Neural cell (in vitro differentiated cells): ENCODE measurements at regions not wholly inside any gene's neighbourhood (a gene's known extent, or its start where the extent isn't known, plus 50 kb on each side); places are given as distances from the start of the nearest gene placed in this dataset.

Experiments
- H2AFZ ChIP-seq: fragments of 200-600, 300-800 bp; sonication (generic), shearing (Covaris generic); 2 replicates; pipeline ENCODE4 v1.6.0; 2014; ENCODE audit warnings: low read depth, mild to moderate bottlenecking, antibody characterized with exemption, low read length, moderate library complexity
- H3F3A ChIP-seq: fragments of 200-600 bp; shearing (Covaris generic); 2 replicates; pipeline ENCODE4 v1.6.1; 2016; ENCODE audit warnings: mild to moderate bottlenecking, moderate library complexity, mixed read lengths, antibody characterized with exemption, low read length; ENCODE audit not compliant: insufficient read depth, poor library complexity, severe bottlenecking
- H3K27ac ChIP-seq: fragments of 200-600, 300-800 bp; sonication (generic), shearing (Covaris generic); 2 replicates; pipeline ENCODE4 v1.5.1; 2014; ENCODE audit warnings: mild to moderate bottlenecking, low read length, moderate library complexity
- H3K27me3 ChIP-seq: fragments of 300-800, 200-600 bp; sonication (generic), shearing (Covaris generic); 2 replicates; pipeline ENCODE4 v1.6.0; 2014; ENCODE audit warnings: mild to moderate bottlenecking, low read depth, low read length, moderate library complexity; ENCODE audit not compliant: insufficient read depth
- H3K36me3 ChIP-seq: fragments of 300-800, 200-600 bp; sonication (generic), shearing (Covaris generic); 2 replicates; pipeline ENCODE4 v1.5.1; 2014; ENCODE audit warnings: mild to moderate bottlenecking, antibody characterized with exemption, low read length, moderate library complexity; ENCODE audit not compliant: insufficient read depth
- H3K4me2 ChIP-seq: fragments of 300-800, 200-600 bp; sonication (generic), shearing (Covaris generic); 2 replicates; pipeline ENCODE4 v1.6.0; 2014; ENCODE audit warnings: mild to moderate bottlenecking, low read length
- H3K4me3 ChIP-seq: fragments of 300-800, 200-600 bp; sonication (generic), shearing (Covaris generic); 2 replicates; pipeline ENCODE4 v1.5.1; 2014; ENCODE audit warnings: mild to moderate bottlenecking, low read length, moderate library complexity
- H3K79me2 ChIP-seq: fragments of 200-600 bp; shearing (Covaris generic); replicated peaks from 2 replicates; pipeline ENCODE4 v1.6.0; 2014; ENCODE audit warnings: mild to moderate bottlenecking, low read length, moderate library complexity; ENCODE audit not compliant: insufficient read depth
- H3K9ac ChIP-seq: fragments of 300-800, 200-600 bp; sonication (generic), shearing (Covaris generic); 2 replicates; pipeline ENCODE4 v1.6.1; 2016; ENCODE audit warnings: mild to moderate bottlenecking, low read length, mixed read lengths
- H3K9me2 ChIP-seq: fragments of 200-600 bp; shearing (Covaris generic); 2 replicates; pipeline ENCODE4 v1.6.1; 2016; ENCODE audit warnings: mild to moderate bottlenecking, low read length, mixed read lengths; ENCODE audit not compliant: insufficient read depth
- H3K9me3 ChIP-seq: fragments of 200-600, 300-800 bp; sonication (generic), shearing (Covaris generic); 2 replicates; pipeline ENCODE4 v1.6.1; 2016; ENCODE audit warnings: mild to moderate bottlenecking, mixed run types, low read length, moderate library complexity, mixed read lengths
- H4K20me1 ChIP-seq: fragments of 200-600 bp; shearing (Covaris generic); 2 replicates; pipeline ENCODE4 v1.6.1; 2016; ENCODE audit warnings: mild to moderate bottlenecking, mixed run types; ENCODE audit not compliant: insufficient read depth
- EP300 ChIP-seq: fragments of 450-650 bp; conservative IDR thresholded peaks from 2 replicates; pipeline ENCODE4 v1.6.1; 2014; ENCODE audit warnings: antibody characterized with exemption, mild to moderate bottlenecking, moderate library complexity; ENCODE audit not compliant: poor library complexity, severe bottlenecking
- EZH2 ChIP-seq: fragments of 200-600, 300-800 bp; shearing (Covaris generic), sonication (generic); IDR thresholded peaks from 2 replicates; pipeline ENCODE4 v1.6.1; 2014; ENCODE audit warnings: antibody characterized with exemption, low read length, borderline replicate concordance, mild to moderate bottlenecking; ENCODE audit not compliant: insufficient read depth, poor library complexity, severe bottlenecking
- MXI1 ChIP-seq: fragments of 450-650 bp; conservative IDR thresholded peaks from 2 replicates; pipeline ENCODE4 v1.6.1; 2014; ENCODE audit warnings: antibody characterized with exemption, mild to moderate bottlenecking; ENCODE audit not compliant: poor library complexity, severe bottlenecking
- POLR2AphosphoS5 ChIP-seq: IDR thresholded peaks from 2 replicates; pipeline ENCODE4 v1.6.1; 2012
- RAD21 ChIP-seq: fragments of 450-650 bp; conservative IDR thresholded peaks from 2 replicates; pipeline ENCODE4 v1.6.1; 2014; ENCODE audit warnings: antibody characterized with exemption, mild to moderate bottlenecking, moderate library complexity
- SMC3 ChIP-seq: fragments of 450-650 bp; conservative IDR thresholded peaks from 2 replicates; pipeline ENCODE4 v1.6.1; 2014; ENCODE audit warnings: antibody characterized with exemption, mild to moderate bottlenecking, moderate library complexity; ENCODE audit not compliant: poor library complexity
- TAF1 ChIP-seq: IDR thresholded peaks from 2 replicates; pipeline ENCODE4 v1.6.1; 2012; ENCODE audit warnings: low read depth
- TF ChIP-seq, protein P1 (sequence below): fragments of 450-650 bp; IDR thresholded peaks from 2 replicates; pipeline ENCODE4 v1.5.1; 2014; ENCODE audit warnings: antibody characterized with exemption, mild to moderate bottlenecking, moderate library complexity; ENCODE audit not compliant: poor library complexity, severe bottlenecking
- TF ChIP-seq, protein P2 (sequence below): IDR thresholded peaks from 2 replicates; pipeline ENCODE4 v1.6.1; 2012; ENCODE audit warnings: borderline replicate concordance

DNA sequence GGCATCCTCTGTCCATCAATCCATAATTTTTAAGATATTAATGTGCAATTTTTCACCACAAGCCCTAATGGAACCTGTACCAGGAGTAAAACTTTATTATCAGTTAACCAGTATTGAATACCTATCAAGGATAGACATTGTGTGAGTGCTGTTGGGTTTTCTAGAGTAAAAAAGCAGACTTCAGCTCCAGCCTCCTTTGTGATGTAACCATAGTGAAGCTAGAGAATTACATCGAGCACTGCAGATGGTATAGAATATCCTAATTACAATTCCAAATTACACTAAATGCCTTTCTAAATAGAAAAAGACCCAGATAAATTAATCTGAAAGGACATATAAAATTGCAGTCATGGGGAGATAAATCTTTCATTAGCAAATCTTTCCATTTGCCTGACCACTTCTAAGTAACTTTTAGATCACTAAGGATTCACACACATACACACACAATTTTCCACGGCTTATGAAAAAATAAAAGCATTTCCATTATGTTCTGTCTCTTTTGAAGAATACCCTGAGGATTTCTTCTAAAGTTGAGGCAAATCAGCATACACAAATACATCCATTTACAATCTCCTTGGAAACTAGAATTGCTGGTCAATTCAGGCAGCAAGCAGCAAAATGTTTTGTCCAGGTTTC lies 117.1 kb upstream of the TANK start:
- H3K79me2 ChIP-seq = no peaks in the 10 kb centered on the region
- H4K20me1 ChIP-seq = no peaks in the 10 kb centered on the region
- no peaks in the 10 kb centered on the region for H3K9me3 ChIP-seq
- no peak overlapping the region for H3K9ac ChIP-seq
- no peaks in the 10 kb centered on the region for H3F3A ChIP-seq
- TF ChIP-seq TAF1 = no peak
- TF ChIP-seq, protein P1, sequence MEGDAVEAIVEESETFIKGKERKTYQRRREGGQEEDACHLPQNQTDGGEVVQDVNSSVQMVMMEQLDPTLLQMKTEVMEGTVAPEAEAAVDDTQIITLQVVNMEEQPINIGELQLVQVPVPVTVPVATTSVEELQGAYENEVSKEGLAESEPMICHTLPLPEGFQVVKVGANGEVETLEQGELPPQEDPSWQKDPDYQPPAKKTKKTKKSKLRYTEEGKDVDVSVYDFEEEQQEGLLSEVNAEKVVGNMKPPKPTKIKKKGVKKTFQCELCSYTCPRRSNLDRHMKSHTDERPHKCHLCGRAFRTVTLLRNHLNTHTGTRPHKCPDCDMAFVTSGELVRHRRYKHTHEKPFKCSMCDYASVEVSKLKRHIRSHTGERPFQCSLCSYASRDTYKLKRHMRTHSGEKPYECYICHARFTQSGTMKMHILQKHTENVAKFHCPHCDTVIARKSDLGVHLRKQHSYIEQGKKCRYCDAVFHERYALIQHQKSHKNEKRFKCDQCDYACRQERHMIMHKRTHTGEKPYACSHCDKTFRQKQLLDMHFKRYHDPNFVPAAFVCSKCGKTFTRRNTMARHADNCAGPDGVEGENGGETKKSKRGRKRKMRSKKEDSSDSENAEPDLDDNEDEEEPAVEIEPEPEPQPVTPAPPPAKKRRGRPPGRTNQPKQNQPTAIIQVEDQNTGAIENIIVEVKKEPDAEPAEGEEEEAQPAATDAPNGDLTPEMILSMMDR = no peak
- TF ChIP-seq, protein P2, sequence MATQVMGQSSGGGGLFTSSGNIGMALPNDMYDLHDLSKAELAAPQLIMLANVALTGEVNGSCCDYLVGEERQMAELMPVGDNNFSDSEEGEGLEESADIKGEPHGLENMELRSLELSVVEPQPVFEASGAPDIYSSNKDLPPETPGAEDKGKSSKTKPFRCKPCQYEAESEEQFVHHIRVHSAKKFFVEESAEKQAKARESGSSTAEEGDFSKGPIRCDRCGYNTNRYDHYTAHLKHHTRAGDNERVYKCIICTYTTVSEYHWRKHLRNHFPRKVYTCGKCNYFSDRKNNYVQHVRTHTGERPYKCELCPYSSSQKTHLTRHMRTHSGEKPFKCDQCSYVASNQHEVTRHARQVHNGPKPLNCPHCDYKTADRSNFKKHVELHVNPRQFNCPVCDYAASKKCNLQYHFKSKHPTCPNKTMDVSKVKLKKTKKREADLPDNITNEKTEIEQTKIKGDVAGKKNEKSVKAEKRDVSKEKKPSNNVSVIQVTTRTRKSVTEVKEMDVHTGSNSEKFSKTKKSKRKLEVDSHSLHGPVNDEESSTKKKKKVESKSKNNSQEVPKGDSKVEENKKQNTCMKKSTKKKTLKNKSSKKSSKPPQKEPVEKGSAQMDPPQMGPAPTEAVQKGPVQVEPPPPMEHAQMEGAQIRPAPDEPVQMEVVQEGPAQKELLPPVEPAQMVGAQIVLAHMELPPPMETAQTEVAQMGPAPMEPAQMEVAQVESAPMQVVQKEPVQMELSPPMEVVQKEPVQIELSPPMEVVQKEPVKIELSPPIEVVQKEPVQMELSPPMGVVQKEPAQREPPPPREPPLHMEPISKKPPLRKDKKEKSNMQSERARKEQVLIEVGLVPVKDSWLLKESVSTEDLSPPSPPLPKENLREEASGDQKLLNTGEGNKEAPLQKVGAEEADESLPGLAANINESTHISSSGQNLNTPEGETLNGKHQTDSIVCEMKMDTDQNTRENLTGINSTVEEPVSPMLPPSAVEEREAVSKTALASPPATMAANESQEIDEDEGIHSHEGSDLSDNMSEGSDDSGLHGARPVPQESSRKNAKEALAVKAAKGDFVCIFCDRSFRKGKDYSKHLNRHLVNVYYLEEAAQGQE = no peak
- TF ChIP-seq SMC3 = no peak
- TF ChIP-seq EZH2 = no peak
- no peak for TF ChIP-seq MXI1
- no peak for TF ChIP-seq EP300
- no peak for TF ChIP-seq RAD21
- TF ChIP-seq POLR2AphosphoS5 = no peak
- peak overlapping the region; percentile 3 for H3K4me2 ChIP-seq
- H3K4me3 ChIP-seq = peak overlapping the region; percentile 11
- H2AFZ ChIP-seq = no peak overlapping the region
- no peaks in the 10 kb centered on the region for H3K27me3 ChIP-seq
- H3K9me2 ChIP-seq = no peaks in the 10 kb centered on the region
- no peak overlapping the region for H3K27ac ChIP-seq
- H3K36me3 ChIP-seq = no peaks in the 10 kb centered on the region

DNA sequence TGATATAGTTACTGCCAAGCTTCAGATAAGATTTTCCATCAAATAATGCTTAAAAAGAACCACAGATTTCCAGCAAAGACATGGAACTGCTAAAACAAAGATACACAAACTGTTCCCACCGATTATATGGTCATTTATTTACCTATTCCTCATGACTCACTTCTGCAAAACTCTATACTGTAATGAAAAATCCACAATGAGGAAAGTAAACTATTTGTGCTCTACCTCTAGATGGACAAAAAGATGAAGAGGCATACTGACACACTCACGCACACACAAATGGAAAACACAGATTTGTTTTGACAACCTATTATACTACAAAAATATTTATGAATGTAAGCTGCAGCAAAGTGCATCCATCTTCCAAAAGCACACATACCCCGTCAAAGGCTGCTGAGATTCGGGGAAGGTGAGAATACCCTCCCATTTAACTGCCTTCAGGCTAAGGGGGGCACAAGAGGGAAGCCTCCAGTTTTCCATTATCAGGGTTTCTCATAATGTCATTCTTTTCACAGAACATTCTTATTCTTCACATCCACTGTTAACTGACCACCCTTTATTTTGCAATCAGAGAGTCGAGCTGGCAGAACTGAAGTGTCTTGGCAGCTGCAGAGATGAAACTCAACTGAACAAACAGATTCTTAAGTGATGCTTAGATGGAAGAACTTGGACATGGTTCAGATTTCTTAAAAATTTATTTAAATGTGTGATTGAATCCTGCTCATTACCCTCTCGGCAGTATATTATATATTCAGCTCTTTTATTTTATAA lies 115.9 kb upstream of the TANK start:
- H3K4me2 ChIP-seq = no peak overlapping the region
- H3K4me3 ChIP-seq = no peak overlapping the region
- H3K9me2 ChIP-seq = no peaks in the 10 kb centered on the region
- no peaks in the 10 kb centered on the region for H3K27me3 ChIP-seq
- no peak overlapping the region for H2AFZ ChIP-seq
- no peaks in the 10 kb centered on the region for H3K9me3 ChIP-seq
- H3K79me2 ChIP-seq = no peaks in the 10 kb centered on the region
- TF ChIP-seq, protein P2 = no peak
- TF ChIP-seq POLR2AphosphoS5 (no peak), TAF1 (no peak), MXI1 (no peak), EZH2 (no peak), RAD21 (no peak), EP300 (no peak), SMC3 (no peak)
- TF ChIP-seq, protein P1 = no peak
- no peak overlapping the region for H3K9ac ChIP-seq
- H3K36me3 ChIP-seq = no peaks in the 10 kb centered on the region
- H3F3A ChIP-seq = no peaks in the 10 kb centered on the region
- H3K27ac ChIP-seq = no peak overlapping the region
- no peaks in the 10 kb centered on the region for H4K20me1 ChIP-seq
